ENCODE measurements at regions not wholly inside any gene's neighbourhood (a gene's known extent, or its start where the extent isn't known, plus 50 kb on each side); places are given as distances from the start of the nearest gene placed in this dataset.
"Not testable (repeated sequence)": the region's sequence is repeated elsewhere in the genome, so short reads cannot be mapped to it uniquely, and the experiment has no call there.

DNA sequence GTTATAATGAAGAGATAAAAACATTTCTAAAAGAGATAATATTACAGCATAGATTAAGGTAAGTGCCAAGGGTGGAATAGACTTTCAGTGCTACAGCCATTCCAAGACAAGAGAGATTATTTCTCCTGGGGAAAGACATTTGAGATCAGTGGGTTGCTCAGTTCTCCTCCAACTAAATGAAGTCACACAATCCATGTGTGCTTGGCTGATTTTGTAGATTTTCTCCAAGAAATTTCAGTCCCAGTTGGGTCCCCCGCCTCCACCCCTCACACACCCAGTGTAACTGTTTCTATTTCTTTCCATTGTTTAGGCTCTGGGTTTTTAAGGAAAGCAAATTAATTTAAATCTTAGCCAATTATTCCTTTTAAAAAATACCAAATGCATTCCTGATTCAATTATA, 50.5 kb upstream of the KIF2A start:
- H3K9ac ChIP-seq (ENCODE audit: low read length); H3K36me3 ChIP-seq (ENCODE audit: control insufficient read depth, insufficient read depth, low read length, severe bottlenecking); H3K4me3 ChIP-seq (ENCODE audit: low read length); H3K4me1 ChIP-seq (ENCODE audit: control insufficient read depth, insufficient read depth, low read length); H3K9me3 ChIP-seq (ENCODE audit: control insufficient read depth, low read length); H3K27me3 ChIP-seq (replicated peaks; ENCODE audit: control insufficient read depth, insufficient read depth, low read length); DNase-seq (ENCODE audit: low read depth): not testable (repeated sequence)

DNA sequence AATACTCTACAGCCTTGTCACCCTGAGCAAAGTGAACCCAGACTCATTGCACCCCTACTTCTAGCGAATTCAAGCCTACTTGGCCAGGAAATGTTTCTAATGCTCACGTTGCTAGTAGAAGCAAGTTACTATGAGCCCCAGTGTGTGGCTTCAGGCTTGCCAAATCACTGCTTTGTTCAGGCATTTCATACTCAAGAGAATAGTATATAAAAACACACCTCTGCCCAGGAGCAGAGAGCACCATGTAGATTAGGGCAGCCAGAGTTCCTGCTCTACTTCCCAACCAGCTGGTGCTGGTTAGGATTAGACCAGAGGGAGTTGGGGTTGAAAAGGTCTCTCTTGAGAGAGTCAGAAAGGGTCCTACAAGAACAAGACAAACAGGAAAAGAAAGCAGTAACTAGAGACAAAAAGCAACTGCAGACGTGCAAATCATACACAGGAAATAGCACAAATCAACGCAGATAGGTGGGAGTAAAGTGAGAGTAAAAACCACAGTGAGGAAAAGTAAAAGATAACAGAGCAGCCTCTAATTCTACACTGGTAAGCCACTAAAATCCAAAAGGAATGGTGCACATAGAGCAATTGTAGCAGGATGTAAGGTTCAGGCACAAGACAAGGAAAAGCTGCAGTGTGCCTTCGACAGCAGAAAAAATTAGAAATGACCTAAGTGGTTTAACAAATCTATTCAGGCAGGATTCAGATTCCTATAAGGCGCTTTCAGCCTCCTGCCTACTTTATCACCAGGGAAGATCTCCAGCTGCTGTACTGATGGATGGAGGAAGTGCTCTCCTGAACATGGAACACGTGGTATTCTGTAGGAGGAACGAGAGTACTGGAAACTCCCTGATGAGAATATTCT, 49.6 kb upstream of the KIF2A start:
- peak; percentile 10 for DNase-seq (ENCODE audit: low read depth)
- Histone ChIP-seq H3K36me3 (ENCODE audit: control insufficient read depth, insufficient read depth, low read length, severe bottlenecking) (no peaks in the 10 kb centered on the region), H3K4me3 (ENCODE audit: low read length) (no peak overlapping the region), H3K4me1 (ENCODE audit: control insufficient read depth, insufficient read depth, low read length) (peaks cover 14% of the 10 kb centered on the region), H3K9ac (ENCODE audit: low read length) (no peak overlapping the region), H3K27me3 (replicated peaks; ENCODE audit: control insufficient read depth, insufficient read depth, low read length) (no peaks in the 10 kb centered on the region), H3K9me3 (ENCODE audit: control insufficient read depth, low read length) (no peaks in the 10 kb centered on the region)

Measured in adipocyte (in vitro differentiated cells).